ENCODE measurements at regions not wholly inside any gene's neighbourhood (a gene's known extent, or its start where the extent isn't known, plus 50 kb on each side); places are given as distances from the start of the nearest gene placed in this dataset.

DNA sequence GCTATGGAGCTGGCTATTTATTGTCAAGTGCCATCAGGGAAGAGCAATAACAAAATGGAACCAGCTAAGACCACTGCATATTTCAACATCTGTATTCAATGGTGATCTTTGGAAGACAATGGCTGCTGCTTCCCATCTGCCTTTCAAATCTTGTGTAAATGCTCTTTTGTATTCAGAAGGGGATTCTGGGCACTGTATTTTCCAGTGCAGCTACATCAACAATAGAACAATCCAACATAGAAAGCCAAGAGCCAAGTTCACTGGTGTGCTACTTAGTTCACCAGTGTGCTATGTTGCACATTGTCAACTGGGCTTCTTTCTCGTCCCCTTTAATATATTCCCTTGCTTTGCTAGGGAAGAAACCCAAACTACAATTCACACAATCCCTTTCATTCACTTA lies 128.8 kb upstream of the OR4E1 start:
- TF ChIP-seq, protein P1, sequence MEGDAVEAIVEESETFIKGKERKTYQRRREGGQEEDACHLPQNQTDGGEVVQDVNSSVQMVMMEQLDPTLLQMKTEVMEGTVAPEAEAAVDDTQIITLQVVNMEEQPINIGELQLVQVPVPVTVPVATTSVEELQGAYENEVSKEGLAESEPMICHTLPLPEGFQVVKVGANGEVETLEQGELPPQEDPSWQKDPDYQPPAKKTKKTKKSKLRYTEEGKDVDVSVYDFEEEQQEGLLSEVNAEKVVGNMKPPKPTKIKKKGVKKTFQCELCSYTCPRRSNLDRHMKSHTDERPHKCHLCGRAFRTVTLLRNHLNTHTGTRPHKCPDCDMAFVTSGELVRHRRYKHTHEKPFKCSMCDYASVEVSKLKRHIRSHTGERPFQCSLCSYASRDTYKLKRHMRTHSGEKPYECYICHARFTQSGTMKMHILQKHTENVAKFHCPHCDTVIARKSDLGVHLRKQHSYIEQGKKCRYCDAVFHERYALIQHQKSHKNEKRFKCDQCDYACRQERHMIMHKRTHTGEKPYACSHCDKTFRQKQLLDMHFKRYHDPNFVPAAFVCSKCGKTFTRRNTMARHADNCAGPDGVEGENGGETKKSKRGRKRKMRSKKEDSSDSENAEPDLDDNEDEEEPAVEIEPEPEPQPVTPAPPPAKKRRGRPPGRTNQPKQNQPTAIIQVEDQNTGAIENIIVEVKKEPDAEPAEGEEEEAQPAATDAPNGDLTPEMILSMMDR (conservative IDR thresholded peaks at IDR 0.05; ENCODE audit: low read length), result no peak
- no peak for TF ChIP-seq EZH2phosphoT487 (IDR thresholded peaks at IDR 0.05; ENCODE audit: borderline replicate concordance)

Measured in Loucy (cell line).